ENCODE measurements at regions not wholly inside any gene's neighbourhood (a gene's known extent, or its start where the extent isn't known, plus 50 kb on each side); places are given as distances from the start of the nearest gene placed in this dataset.

DNA sequence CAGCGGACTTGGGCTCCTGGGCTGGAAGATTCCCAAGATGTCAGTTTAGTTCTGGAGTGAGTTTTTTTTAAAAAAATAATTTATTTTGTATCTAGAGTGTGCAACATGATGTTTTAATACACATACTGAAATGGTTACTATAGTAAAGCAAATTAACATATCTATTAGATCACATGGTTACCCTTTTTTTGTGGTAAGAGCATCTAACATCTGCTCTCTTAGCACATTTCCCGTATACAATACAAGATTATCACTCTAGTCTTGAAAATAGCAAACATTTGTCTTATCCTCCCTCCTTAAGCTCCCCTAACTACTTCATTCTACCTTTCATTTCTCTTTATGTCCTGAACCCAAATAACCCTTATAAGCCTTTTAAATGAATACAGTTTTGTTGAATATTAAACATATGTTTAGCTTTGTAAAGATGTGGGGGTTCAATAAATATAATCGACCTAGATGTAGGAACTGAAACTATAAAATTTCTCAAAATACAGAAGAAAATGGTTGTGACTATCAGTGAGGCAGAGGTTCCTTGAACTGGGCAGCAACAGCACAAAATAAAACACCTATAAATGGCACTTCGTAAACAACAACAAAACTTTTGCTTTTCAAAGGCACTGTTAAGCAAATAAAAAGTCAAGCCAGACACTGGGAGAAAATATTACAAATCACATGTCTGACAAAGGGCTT is 466.6 kb downstream of the FGF9 start:
- no peak for DNase-seq

DNA sequence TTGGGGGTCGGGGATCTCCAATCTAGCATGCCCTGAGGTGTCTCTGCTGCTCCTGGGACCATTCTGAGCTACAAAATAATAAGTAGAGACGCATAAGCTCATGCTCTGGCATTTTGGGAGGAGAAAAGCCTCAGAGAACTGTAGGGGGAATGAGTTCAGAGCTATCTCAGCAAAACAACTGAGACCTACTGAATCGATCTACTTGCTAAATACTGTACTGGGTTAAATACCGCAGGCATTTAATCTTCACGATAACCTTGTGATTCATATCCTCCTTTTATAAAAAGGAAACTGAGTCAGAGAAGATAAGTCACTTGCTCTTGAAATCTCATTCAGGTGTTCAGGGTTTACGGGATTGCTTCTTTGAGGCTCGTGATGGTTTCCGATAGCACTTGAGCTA is 468.1 kb downstream of the FGF9 start:
- DNase-seq: no peak

DNA sequence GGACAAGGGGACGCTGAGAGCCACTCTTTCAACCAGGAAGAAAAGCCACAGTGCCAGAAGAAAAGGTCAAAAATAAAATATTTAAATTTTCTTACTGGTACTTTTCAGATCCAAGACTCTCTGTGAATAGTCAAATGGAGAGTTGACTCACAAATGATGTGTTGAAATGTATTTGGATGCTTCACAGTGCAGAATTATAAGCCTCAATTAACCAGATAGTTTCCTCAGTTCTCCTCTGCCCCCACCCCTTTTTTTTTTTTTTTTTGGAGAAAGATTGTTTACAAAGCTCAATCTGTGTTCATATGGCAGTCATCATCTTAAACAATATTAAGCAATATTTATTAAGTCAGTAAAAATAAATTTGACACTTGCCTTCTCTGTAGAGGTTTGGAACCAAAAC is 470.8 kb downstream of the FGF9 start:
- no peak for DNase-seq

GRCh38 chr13:22143671-22144070 is 472.8 kb downstream of the FGF9 start:
- no peak for DNase-seq

- DNase-seq: no peak
These were observed 473.9 kb downstream of the FGF9 start for GRCh38 chr13:22144806-22145205.

GRCh38 chr13:22148187-22148586 is 477.3 kb downstream of the FGF9 start:
- DNase-seq: no peak

DNA sequence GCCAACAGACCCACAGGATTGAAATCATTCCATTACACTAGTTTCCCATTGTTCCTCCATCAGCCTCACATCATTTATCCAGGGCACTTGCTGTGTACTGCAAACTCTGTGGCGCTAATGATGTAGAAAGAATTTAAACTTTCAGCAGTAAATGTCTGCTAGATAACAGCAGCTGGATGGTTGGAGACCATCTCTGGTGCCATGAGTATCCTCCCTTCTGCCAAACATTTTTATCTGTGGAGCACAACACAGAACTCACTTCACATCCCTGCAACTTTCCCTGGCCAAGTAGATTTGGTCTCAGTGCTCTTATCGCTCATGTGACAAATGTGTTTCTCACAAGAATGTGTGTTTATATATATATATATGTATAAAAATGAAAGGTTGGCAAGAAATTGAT is 481.9 kb downstream of the FGF9 start:
- no peak for DNase-seq

DNA sequence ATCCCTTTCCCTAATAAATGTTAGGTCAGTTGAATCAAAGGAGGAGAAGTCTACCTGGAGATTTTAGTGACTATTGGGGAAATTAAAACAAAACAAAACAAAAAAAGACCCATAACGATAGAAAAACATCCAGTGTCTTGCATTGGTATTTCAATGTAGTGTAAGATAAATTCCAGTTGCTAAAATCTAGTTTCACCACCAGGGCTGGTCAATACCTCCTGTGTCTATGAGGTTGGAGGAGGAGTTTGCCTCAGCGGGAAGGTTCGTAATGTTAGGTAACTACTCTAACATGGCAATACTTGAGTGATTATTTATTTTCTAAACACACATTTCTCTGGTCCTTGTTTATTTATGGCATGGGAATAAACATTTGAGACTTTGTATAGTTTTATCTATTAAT is 483.2 kb downstream of the FGF9 start:
- DNase-seq: no peak

- no peak for DNase-seq
These were observed 491.0 kb downstream of the FGF9 start for GRCh38 chr13:22161871-22162270.

- no peak for DNase-seq
These were observed 492.0 kb downstream of the FGF9 start for GRCh38 chr13:22162889-22163288.

DNA sequence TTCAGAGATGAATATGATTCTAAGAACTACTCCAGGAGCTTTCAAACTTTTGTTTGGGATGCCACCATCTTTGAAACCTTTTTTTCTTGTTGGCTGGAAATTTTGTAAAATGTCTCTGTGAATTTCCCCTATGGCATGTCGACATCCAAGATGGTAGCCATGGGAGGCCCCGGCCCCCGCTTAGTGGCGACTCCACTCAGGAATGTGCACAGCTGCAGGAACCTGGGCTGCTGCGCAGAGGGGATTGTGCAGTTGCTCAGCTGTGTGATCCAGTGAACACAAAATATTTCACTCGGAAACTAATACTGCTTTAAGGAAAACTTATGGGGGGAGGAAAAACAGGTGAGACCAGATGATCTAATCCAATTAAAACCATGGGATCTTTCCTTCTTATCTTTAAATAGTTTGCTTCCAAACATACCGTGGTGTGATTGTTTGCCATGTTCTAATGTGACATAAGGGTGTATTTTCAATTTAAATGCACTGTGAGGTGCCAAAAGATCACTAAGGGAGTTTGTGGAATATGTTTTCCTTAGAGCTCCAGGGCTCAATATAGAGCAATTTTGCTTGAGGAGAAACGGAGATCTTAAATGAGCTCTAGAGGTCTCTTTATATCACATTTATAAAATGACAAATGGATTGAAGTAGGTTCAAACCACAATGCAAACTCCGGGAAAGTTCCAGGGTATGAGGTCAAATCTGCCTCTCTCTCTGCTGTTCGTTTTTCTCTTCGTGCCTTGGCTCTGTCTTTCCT is 497.7 kb downstream of the FGF9 start:
- no peak for DNase-seq

- no peak for DNase-seq
These were observed 498.6 kb downstream of the FGF9 start for GRCh38 chr13:22169473-22169872.

DNA sequence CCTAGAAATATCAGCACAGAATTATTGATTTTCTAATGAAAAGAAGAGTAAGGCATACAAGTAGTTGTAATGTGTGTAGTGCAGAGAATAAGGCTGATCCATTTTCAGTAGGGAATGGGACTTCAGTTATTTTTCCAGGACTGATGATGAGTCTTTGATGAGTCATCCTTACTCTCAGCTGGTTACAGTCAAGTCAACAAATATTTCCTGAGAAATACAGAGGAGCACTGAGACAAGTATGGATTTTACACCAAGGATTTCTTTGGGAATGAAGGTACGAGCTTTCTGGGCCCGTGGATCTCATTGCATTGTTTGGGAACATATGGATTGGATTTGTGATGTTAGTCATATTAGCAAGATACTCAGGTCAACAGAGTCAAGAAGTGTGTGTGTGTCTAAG is 502.7 kb downstream of the FGF9 start:
- no peak for DNase-seq

GRCh38 chr13:22175241-22175640 is 504.4 kb downstream of the FGF9 start:
- no peak for DNase-seq

DNA sequence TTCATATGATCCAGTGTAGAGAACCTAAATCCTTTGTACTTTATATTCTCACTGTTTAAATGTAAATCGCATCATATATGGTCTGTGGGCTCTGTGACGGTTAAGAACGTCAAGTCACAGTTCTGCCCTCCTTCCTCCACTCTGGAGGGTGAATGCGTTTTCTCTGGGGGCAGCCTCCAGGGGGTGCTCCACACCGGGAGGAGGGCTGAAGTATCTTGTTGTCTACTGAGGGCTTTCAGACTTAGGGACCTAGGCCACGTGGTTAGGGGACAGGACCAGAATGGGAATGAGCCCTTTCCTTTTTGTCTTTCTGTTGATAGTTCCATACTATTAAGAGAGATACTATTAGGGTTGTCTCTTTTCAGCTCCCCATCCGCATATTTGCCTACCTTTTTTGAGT is 504.9 kb downstream of the FGF9 start:
- DNase-seq: no peak

DNA sequence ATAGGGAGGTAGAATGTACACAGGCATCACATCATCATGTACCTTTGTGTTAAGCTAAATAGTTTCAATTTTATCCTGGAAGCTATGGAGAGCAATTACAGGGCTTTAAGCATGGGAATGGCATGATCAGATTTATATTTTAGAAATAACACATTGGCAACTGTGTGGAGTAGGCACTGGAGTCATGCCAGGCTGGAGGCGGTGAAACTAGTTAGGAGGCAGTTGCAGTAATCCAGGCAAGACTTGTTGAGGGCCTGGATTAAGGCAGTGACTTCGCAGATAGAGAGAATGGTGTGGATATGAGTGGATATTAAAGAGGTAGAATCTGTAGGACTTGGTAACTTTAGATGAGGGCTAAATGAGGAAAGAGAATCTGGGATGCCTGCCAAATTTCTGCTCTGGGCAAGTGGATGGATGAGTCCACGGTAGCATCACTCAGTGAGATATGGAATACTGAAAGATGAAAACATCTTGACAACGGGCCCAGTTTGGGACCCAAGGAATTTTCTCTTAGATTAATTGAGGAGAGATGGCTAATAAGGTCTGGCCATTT is 506.2 kb downstream of the FGF9 start:
- DNase-seq: no peak

DNA sequence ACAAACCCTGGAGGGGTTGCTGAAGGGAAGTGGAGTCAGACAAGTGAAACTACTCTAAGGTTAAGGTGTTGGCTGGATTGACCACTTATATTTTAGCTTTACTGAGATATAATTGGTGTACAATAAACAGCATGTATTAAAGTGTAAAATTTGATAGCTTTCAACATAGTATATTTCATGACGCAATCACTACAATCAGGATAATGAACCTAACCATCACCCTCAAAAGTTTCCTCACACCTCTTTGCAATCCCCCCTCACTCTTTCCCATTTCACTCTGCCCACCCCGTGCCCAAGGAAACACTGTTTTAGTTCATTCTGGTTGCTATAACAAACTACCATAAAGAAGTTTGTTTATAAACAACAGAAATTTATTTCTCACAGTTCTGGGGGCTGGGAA is 508.0 kb downstream of the FGF9 start:
- no peak for DNase-seq

GRCh38 chr13:22187329-22187728 is 516.5 kb downstream of the FGF9 start:
- DNase-seq: no peak

- no peak for DNase-seq
These were observed 518.5 kb downstream of the FGF9 start for GRCh38 chr13:22189176-22190048.

GRCh38 chr13:22193070-22193469 is 522.2 kb downstream of the FGF9 start:
- no peak for DNase-seq

GRCh38 chr13:22194106-22194805 is 523.4 kb downstream of the FGF9 start:
- DNase-seq: no peak

DNA sequence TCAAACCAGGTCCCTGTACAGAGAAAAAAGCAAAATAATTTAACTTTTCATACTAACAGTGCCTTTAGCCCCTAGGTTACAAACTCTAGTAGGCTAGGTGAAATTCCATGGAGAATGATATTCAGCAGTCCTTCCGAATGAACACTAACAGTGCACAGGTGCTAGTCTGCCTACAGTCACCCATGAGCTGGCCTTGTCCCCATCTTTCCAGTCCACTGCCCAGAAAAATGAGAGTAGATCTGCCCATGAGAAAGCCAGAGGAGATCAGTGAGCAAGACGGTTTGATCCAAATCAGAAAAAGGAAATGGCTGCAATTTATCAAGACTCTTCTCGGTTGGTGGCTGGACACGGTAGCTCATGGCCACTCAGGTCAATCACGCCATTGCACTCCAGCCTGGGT is 524.9 kb downstream of the FGF9 start:
- DNase-seq: no peak

GRCh38 chr13:22196777-22197176 is 525.9 kb downstream of the FGF9 start:
- DNase-seq: no peak
